ENCODE measurements at regions not wholly inside any gene's neighbourhood (a gene's known extent, or its start where the extent isn't known, plus 50 kb on each side); places are given as distances from the start of the nearest gene placed in this dataset.

- ChIA-PET CTCF (no interaction called here), POLR2A (no interaction called here)
- DNase-seq (ENCODE audit: low read depth in 1 of 2, low spot score in 1 of 2) (no peak), FAIRE-seq (no peak), ATAC-seq (no peak)
- H3K4me3 ChIP-seq: no peak overlapping the region
- H3K27ac ChIP-seq: no peak overlapping the region
- no peak for TF ChIP-seq EHMT2 (IDR thresholded peaks at IDR 0.05; ENCODE audit: low read depth)
- no peak for TF ChIP-seq RARB (CRISPR knock-in tag; IDR thresholded peaks at IDR 0.05)
- no peak for TF ChIP-seq TP53 (CRISPR knock-in tag; IDR thresholded peaks at IDR 0.05)
- TF ChIP-seq MAFK (IDR thresholded peaks at IDR 0.05; ENCODE audit: partially characterized antibody): no peak
- no peak for TF ChIP-seq CTCF (IDR thresholded peaks at IDR 0.05)
- H3K4me1 ChIP-seq: no peaks in the 10 kb centered on the region
- WGBS (ENCODE audit: missing lambda C conversion rate): 55% methylated on average over 11 of the region's 11 CpGs
- H3K9me3 ChIP-seq: no peaks in the 10 kb centered on the region
- H3K4me2 ChIP-seq: no peak overlapping the region
Measured at GRCh38 chr14:24692382-24693352, 58.7 kb upstream of the GZMB start.

DNA sequence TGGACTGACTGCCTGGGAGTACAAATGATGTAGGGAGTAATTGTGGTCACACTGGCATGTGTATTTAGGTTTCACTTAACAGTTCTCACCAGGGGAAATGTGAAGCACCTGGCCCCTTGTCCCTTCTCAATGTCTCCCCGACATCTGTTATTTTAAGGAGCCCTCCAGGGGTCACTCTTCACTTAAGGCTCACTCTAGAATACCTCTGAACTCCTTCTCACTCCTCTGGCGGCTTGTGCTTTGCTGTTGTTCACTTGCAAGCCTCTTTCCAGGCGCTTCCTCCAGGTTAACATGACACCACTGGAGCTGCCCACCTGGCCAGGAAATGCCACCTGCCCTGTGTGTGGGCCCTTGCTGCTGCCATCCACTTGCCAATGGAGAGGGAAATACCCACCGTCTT is 56.5 kb upstream of the GZMB start:
- ATAC-seq: peak; percentile 50 to 56; a peak in 1 of 6 replicates
- 3% methylated on average over 4 of the region's 4 CpGs for WGBS (ENCODE audit: missing lambda C conversion rate)

DNA sequence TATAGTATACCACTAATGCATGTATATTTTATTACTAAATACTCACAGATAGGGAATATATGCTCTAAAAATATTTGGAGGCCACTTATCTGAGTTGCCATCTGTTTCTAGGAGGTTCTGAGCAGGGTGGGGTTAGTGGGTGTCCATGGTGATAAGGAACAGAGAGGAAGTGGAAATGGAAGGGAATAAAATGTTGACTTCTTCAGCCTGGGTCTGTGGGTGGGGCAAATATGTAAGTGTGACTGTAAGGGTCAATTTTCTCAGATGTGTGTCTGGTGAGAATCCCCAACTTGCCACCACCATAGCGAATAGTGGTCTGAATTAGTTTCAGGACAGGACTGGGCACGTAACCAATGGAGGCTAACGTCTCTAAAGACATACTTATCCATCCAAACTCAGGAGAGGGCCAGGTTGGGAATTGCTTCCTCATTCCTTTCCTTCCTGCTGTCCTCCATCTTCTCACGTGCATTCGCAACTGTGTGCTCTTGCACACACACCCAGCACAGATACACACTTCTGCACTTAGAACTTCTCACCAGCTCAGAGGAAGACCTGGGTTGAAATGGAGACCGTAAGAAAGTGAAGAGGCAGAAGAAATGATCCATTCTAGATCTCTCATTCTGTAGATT is 54.2 kb upstream of the GZMB start:
- Histone ChIP-seq H3K4me2 (no peak overlapping the region), H3K9me3 (no peaks in the 10 kb centered on the region), H3K4me3 (no peak overlapping the region), H3K27ac (no peak overlapping the region), H3K4me1 (no peaks in the 10 kb centered on the region)
- ATAC-seq: no peak
- POLR2A ChIA-PET: no interaction called here
- WGBS (ENCODE audit: missing lambda C conversion rate): 18% methylated on average over 6 of the region's 6 CpGs
- no peak for DNase-seq (ENCODE audit: low read depth in 1 of 2, low spot score in 1 of 2)
- no peak for FAIRE-seq
- TF ChIP-seq CHD2 (IDR thresholded peaks at IDR 0.05; ENCODE audit: low read length, partially characterized antibody) (no peak), BCL3 (IDR thresholded peaks at IDR 0.05) (no peak), ESRRA (IDR thresholded peaks at IDR 0.05; ENCODE audit: borderline replicate concordance, low read length) (no peak), MAZ (IDR thresholded peaks at IDR 0.05; ENCODE audit: borderline replicate concordance, low read depth, low read length) (no peak), HOXA7 (CRISPR knock-in tag; IDR thresholded peaks at IDR 0.05) (no peak), RNF2 (IDR thresholded peaks at IDR 0.05; ENCODE audit: borderline replicate concordance, low read depth) (no peak), RFX5 (IDR thresholded peaks at IDR 0.05) (no peak), HOXB13 (CRISPR knock-in tag; IDR thresholded peaks at IDR 0.05; ENCODE audit: low read depth) (no peak), MYC (IDR thresholded peaks at IDR 0.05; ENCODE audit: borderline replicate concordance, low read length) (no peak), USF2 (IDR thresholded peaks at IDR 0.05) (no peak), POLR2A (IDR thresholded peaks at IDR 0.05; ENCODE audit: low read length) (no peak), ZNF302 (CRISPR knock-in tag; IDR thresholded peaks at IDR 0.05) (no peak)
- CTCF ChIA-PET: interaction anchor here (1.2 to 2.7 kb wide), 2 partner anchors 8 to 22 kb away, joined by 3 to 14 read pairs; no protein-coding TSS in a partner anchor

More for the DNA sequence above, 56.5 kb upstream of the GZMB start:
- POLR2A ChIA-PET: no interaction called here
- DNase-seq (ENCODE audit: low read depth in 1 of 2, low spot score in 1 of 2) (no peak), FAIRE-seq (no peak)
- TF ChIP-seq USF2 (IDR thresholded peaks at IDR 0.05) (no peak), JUNB (IDR thresholded peaks at IDR 0.05) (no peak), POLR2AphosphoS2 (conservative IDR thresholded peaks at IDR 0.05; ENCODE audit: low read length) (no peak), FOSB (CRISPR knock-in tag; IDR thresholded peaks at IDR 0.05) (no peak)
- Histone ChIP-seq H3K4me1 (no peaks in the 10 kb centered on the region), H3K4me3 (no peak overlapping the region), H3K9me3 (no peaks in the 10 kb centered on the region), H3K27ac (no peak overlapping the region), H3K4me2 (no peak overlapping the region)
- CTCF ChIA-PET: interaction anchor here (0.6 to 2.7 kb wide), 4 partner anchors 11 to 442 kb away, joined by 3 to 14 read pairs (median 4); no protein-coding TSS in a partner anchor

Measured in A549 (cell line).